AG08396 (cell line): ENCODE measurements at regions not wholly inside any gene's neighbourhood (a gene's known extent, or its start where the extent isn't known, plus 50 kb on each side); places are given as distances from the start of the nearest gene placed in this dataset.
A peak's percentile ranks its signal among the peaks of the same experiment; 100 is the strongest.

Experiments used
- DNase-seq: peaks from one replicate; pipeline ENCODE4 v3.0.0; 2012; ENCODE audit warnings: low spot score, mixed read lengths

DNA sequence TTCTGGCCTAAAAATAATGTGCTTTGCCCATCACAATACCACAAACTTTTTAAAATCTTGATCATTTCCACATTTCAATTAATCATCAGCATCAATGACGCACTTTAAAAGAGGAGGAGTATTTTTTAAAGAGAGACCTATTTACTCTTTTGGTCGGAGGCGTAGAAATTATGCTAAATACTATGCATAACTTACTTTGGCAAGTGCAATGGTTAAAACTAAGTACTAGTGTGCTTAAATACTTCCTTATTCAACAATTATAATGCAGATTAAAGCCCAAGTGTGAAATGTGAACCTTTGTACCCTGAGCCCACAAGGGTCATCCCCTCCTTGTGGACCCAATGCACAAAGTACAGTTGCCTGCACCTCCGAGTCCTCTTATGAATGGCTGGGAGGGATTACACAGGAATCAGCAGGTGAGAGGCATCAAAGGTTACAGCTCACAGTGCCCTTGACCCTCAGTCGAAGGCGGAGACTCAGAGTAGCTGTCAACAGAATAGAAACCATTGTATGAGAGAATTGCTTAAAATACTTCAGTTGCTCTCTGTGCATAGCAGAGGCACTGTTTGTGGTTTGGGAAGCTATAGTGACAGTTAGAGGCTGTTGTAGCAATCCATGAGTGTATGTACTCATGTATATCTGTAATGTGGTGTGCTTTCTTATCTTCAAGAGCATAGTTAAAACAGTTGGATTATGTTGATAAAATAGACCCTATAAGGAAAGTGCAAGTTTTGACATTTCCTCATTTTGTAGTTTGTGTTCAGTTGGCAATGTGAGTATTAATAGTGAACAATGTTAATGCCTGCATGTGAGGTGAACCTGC is 151.7 kb upstream of the ITGA4 start:
- DNase-seq: no peak

- DNase-seq: no peak
These were observed 150.4 kb upstream of the ITGA4 start for GRCh38 chr2:181306785-181307184.

DNA sequence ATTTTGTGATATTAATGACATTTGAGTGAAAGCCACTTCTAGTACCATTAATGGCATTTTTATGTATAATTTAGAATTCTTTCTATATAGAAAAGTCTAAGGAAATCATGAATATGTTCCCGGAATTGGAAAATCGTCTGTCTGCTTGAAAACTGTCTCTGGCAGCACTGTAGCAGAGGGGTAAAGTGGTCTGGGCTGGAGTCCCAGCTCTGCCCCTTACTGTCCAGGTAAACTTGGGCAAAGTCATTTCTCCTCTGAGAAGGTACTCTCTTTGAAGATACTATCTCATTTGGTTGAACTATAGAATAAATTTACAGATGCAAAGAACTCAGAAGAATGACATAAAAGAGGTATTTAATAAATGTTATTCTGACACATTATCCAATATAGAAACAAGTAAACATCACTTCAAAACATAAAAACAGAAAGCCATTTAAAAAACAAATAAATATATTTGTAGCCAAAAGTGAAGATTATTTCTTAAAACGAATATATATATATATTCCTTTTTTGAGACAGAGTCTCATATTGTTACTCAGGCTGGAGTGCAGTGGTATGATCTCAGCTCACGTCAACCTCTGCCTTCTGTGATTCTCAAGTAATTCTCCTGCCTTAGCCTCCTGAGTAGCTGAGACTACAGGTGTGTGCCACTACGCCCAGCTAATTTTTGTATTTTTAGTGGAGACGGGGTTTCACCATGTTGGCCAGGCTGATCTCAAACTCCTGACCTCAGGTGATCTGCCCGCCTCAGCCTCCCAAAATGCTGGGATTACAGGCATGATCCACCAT is 149.8 kb upstream of the ITGA4 start:
- no peak for DNase-seq

- no peak for DNase-seq
These were observed 148.2 kb upstream of the ITGA4 start for GRCh38 chr2:181308766-181309515.

GRCh38 chr2:181309586-181309985 is 147.6 kb upstream of the ITGA4 start:
- DNase-seq: no peak

- no peak for DNase-seq
These were observed 146.2 kb upstream of the ITGA4 start for GRCh38 chr2:181310967-181311366.

DNA sequence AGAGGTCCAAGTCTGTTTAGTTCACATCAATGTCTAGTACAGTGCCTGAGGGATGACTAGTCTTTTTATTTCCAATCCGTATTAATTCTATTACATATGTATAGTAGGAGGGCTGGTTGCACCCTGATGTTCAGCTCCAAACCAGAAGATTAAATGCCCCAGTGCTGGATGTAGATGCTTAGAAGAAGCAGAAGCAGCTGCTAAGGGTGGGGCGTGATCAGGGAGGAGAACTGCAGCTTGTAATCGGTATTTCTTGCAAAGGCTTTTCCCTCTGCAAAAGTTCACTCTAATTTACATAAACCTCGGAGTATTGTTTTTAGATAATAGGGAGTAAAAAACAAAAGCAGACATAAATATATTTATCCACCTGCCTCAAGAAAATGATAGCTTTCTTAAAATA is 145.3 kb upstream of the ITGA4 start:
- DNase-seq: no peak

- no peak for DNase-seq
These were observed 144.7 kb upstream of the ITGA4 start for GRCh38 chr2:181312515-181312927.

GRCh38 chr2:181313845-181314244 is 143.3 kb upstream of the ITGA4 start:
- no peak for DNase-seq

DNA sequence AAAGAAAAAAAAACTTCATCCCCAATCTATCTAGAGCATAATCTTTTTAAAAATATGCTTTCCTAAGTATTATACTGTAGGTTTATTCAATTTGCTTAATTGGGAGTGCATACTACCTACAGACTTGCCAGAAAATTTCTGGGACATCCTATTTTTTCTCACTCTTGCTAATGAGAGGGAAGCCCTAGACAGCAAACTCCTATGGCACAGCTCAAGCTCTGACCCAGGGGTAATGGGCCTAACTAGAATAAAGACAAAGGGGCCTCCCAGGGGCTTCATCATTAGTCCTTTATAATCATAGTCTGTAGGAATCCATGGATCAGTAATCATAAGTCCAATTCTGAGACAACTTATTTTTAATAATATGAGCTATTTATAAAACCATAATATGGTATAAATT is 142.6 kb upstream of the ITGA4 start:
- no peak for DNase-seq

- peak; percentile 2 for DNase-seq
These were observed 139.7 kb upstream of the ITGA4 start for GRCh38 chr2:181317511-181317910.

DNA sequence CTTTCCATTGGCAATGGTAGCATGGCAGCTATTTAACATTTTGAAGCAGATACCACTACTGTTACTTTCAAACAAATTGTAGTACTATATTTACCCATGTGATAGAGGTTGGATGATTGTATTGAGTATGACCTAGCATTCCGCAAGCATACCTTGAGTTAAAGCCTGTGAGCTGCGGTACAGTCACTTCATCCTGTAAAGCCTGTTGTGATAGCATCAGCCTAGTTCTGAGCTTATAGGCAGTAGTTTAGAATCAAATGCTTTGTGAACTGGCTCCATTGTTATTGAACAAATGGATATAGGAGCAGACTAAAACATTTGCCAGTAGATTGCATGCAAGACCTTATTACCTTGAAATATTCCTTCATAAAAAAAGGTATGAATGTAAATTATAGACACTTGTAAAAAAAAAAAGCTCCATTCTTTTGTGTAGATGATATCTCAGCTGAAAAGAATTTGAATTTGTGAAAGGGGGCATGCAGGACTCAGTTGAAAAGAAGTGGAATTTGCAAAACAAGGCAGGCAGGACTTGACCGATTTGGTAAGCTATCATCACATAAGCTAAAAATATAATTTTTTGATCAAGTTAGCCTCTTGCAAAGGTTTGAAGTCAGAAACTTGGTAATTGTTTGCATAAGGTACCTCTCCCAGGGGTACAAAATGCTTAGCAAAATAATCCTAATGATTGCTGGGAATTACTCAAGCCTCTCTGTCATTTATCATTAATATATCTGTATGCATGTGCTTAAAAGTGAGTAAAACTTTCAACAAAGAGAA is 138.5 kb upstream of the ITGA4 start:
- no peak for DNase-seq

DNA sequence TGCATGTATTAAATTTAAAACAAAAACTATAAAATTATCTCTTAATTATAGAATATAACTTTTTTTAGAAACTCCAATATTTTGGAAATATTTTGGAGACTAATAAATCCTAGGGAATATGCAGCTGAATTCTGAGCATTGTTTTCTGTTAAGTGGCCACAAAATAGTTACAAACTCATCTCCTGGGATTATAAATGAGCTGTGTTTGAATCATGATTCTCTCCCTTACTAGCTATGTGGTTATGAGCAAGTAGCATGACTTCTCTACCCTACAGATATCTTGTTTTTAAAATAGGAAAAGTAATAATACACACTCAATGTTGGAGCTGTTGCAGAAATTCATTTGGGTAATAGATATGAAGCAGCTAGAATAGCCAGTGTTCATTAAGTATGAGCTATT is 137.9 kb upstream of the ITGA4 start:
- DNase-seq: no peak

GRCh38 chr2:181320638-181321037 is 136.5 kb upstream of the ITGA4 start:
- DNase-seq: no peak

DNA sequence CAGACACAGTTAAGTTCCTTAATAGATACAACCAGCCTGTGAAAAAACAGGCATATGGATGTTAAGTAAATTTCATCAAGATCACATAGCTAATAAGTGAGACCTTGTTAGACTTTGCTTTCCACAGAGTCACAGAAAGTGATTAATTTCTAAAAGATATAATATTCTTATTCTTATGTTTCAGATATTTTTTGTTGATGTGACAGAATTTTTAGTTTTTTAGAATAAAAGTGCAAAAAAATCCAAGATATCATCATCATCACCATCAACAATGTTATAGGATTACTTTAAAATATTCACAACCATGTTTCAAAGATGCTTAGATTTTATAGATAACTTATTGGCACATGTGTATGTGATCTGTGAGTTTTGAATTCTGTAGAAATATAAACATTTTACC is 132.3 kb upstream of the ITGA4 start:
- no peak for DNase-seq

- DNase-seq: no peak
These were observed 130.5 kb upstream of the ITGA4 start for GRCh38 chr2:181326661-181327060.

GRCh38 chr2:181330286-181330685 is 126.9 kb upstream of the ITGA4 start:
- DNase-seq: no peak

- DNase-seq: no peak
These were observed 125.1 kb upstream of the ITGA4 start for GRCh38 chr2:181332044-181332605.

DNA sequence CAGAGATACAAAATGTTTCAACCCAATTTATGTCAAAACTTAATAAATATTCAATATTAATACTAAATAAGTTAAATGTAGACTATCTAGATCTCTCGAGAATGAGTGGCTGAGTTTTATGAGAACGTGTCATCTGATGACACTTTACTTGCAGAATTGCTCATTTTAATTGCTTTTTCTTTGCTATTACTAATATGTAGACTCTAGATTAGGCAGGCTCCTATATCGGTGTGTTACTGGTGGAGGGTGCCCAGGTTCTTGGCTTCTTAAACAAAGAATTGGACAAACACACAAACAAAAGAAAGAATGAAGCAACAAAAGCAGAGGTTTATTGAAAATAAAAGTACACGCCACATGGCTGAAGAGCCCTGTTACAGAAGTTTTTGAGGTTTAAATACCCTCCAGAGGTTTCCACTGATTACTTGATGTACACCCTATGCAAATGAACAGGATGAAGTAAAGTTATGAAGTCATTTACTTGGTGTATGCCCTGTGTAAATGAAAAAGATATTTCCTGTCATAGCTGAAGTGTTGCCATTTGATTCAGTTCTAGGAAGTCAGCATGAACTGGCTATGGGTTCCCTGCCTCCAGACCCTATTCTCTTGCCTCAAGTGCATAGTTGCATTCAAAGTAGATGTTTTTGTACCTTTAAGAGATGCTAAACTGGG is 122.9 kb upstream of the ITGA4 start:
- DNase-seq: no peak

DNA sequence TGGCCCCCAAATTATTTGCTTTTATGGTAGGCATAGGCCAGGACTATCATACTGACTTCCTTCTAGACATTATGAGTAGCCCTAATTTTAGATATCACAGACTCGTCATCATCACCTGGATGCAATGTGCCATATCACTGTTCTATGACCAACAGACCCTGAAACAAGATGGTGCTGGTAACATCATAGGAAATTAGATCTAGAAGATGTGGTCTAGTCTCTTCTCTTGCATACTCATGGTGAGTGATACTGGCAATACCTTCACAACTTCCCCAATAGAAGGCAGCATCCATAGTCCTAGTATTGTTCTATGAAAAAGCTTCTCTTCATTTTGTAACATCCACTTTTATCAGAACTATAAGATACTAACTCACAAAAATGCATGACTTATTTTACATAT is 116.3 kb upstream of the ITGA4 start:
- no peak for DNase-seq
